HS-27A (cell line): ENCODE measurements at regions not wholly inside any gene's neighbourhood (a gene's known extent, or its start where the extent isn't known, plus 50 kb on each side); places are given as distances from the start of the nearest gene placed in this dataset.

Experiments used
- DNase-seq: peaks from one replicate; pipeline ENCODE4 v3.0.0-alpha.2; 2012; ENCODE audit warnings: low read depth, missing footprints

- DNase-seq = no peak
These were observed 256.6 kb downstream of the GBA3 start for GRCh38 chr4:22949161-22949855.

- no peak for DNase-seq
These were observed 255.1 kb downstream of the GBA3 start for GRCh38 chr4:22947851-22948250.

- no peak for DNase-seq
These were observed 250.3 kb downstream of the GBA3 start for GRCh38 chr4:22942920-22943559.

GRCh38 chr4:22941688-22942375 lies 249.1 kb downstream of the GBA3 start:
- no peak for DNase-seq

GRCh38 chr4:22932326-22932725 lies 239.6 kb downstream of the GBA3 start:
- no peak for DNase-seq

- no peak for DNase-seq
These were observed 229.7 kb downstream of the GBA3 start for GRCh38 chr4:22922426-22922825.

GRCh38 chr4:22921936-22922335 lies 229.2 kb downstream of the GBA3 start:
- no peak for DNase-seq

GRCh38 chr4:22911285-22911684 lies 218.5 kb downstream of the GBA3 start:
- DNase-seq = no peak

- no peak for DNase-seq
These were observed 217.5 kb downstream of the GBA3 start for GRCh38 chr4:22910200-22910599.

- no peak for DNase-seq
These were observed 213.3 kb downstream of the GBA3 start for GRCh38 chr4:22906045-22906444.

- no peak for DNase-seq
These were observed 211.2 kb downstream of the GBA3 start for GRCh38 chr4:22903913-22904312.

- DNase-seq = no peak
These were observed 208.9 kb downstream of the GBA3 start for GRCh38 chr4:22901631-22902030.

- DNase-seq = no peak
These were observed 208.1 kb downstream of the GBA3 start for GRCh38 chr4:22900876-22901275.

- no peak for DNase-seq
These were observed 204.9 kb downstream of the GBA3 start for GRCh38 chr4:22897520-22898108.

- DNase-seq = no peak
These were observed 202.7 kb downstream of the GBA3 start for GRCh38 chr4:22895482-22895881.

GRCh38 chr4:22884157-22884556 lies 191.4 kb downstream of the GBA3 start:
- no peak for DNase-seq

- DNase-seq = no peak
These were observed 188.7 kb downstream of the GBA3 start for GRCh38 chr4:22881411-22881810.

GRCh38 chr4:22877486-22878052 lies 184.8 kb downstream of the GBA3 start:
- DNase-seq = no peak

- no peak for DNase-seq
These were observed 183.5 kb downstream of the GBA3 start for GRCh38 chr4:22876270-22876669.

GRCh38 chr4:22875587-22876257 lies 183.0 kb downstream of the GBA3 start:
- DNase-seq = no peak

GRCh38 chr4:22874334-22874912 lies 181.7 kb downstream of the GBA3 start:
- DNase-seq = no peak

GRCh38 chr4:22873899-22874298 lies 181.2 kb downstream of the GBA3 start:
- no peak for DNase-seq
